ENCODE measurements at regions not wholly inside any gene's neighbourhood (a gene's known extent, or its start where the extent isn't known, plus 50 kb on each side); places are given as distances from the start of the nearest gene placed in this dataset.

GRCh38 chr18:7288544-7288943, 57.7 kb downstream of the LRRC30 start:
- DNase-seq, result no peak

GRCh38 chr18:7290077-7290476, 59.2 kb downstream of the LRRC30 start:
- DNase-seq, result no peak

- no peak for DNase-seq
These were observed 60.2 kb downstream of the LRRC30 start for GRCh38 chr18:7291046-7291445.

GRCh38 chr18:7298149-7298548, 67.3 kb downstream of the LRRC30 start:
- DNase-seq, result no peak

GRCh38 chr18:7301094-7301493, 70.2 kb downstream of the LRRC30 start:
- DNase-seq, result no peak

- no peak for DNase-seq
These were observed 72.6 kb downstream of the LRRC30 start for GRCh38 chr18:7303316-7304060.

GRCh38 chr18:7304061-7304370, 73.1 kb downstream of the LRRC30 start:
- DNase-seq, result no peak

GRCh38 chr18:7305416-7305815, 74.5 kb downstream of the LRRC30 start:
- DNase-seq, result no peak

- no peak for DNase-seq
These were observed 76.1 kb downstream of the LRRC30 start for GRCh38 chr18:7307030-7307429.

- DNase-seq, result no peak
These were observed 76.6 kb downstream of the LRRC30 start for GRCh38 chr18:7307526-7307925.

GRCh38 chr18:7317804-7318231, 86.9 kb downstream of the LRRC30 start:
- no peak for DNase-seq

GRCh38 chr18:7319161-7319560, 88.3 kb downstream of the LRRC30 start:
- no peak for DNase-seq

- no peak for DNase-seq
These were observed 90.9 kb downstream of the LRRC30 start for GRCh38 chr18:7321831-7322230.

- DNase-seq, result no peak
These were observed 92.1 kb downstream of the LRRC30 start for GRCh38 chr18:7322817-7323485.

GRCh38 chr18:7325126-7325430, 94.2 kb downstream of the LRRC30 start:
- no peak for DNase-seq

GRCh38 chr18:7329016-7329415, 98.1 kb downstream of the LRRC30 start:
- DNase-seq, result no peak

- no peak for DNase-seq
These were observed 101.6 kb downstream of the LRRC30 start for GRCh38 chr18:7332452-7332851.

GRCh38 chr18:7333025-7333562, 102.2 kb downstream of the LRRC30 start:
- DNase-seq, result no peak

- no peak for DNase-seq
These were observed 104.2 kb downstream of the LRRC30 start for GRCh38 chr18:7334973-7335568.

GRCh38 chr18:7336623-7337022, 105.7 kb downstream of the LRRC30 start:
- no peak for DNase-seq

GRCh38 chr18:7338846-7339245, 108.0 kb downstream of the LRRC30 start:
- DNase-seq, result no peak

- DNase-seq, result no peak
These were observed 110.9 kb downstream of the LRRC30 start for GRCh38 chr18:7341581-7342337.
